ENCODE measurements at regions not wholly inside any gene's neighbourhood (a gene's known extent, or its start where the extent isn't known, plus 50 kb on each side); places are given as distances from the start of the nearest gene placed in this dataset.

DNA sequence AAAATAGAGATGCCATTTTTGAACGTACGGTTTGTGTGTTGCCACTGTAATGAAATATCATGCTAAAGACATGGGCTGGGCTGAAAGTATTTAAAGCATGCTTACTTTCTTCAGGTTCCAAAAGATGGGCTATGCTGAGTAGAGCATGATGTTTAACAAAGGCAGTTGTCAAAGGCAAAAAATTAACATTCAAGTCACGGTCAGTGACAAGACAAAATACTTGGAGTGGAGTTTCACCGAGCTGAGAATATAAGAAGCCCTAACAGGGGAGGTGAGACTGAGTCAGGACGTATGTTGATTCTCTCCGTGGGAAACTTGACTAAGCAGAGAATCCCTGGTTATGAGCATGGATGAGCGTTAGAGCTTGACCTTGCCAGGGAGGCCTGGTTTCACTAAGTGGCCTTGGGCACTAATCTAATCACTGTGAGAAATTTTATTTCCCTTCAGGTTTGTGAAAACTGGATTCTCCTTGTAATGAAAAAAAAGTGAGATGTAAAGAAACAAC, 218.2 kb upstream of the ADAMTS9 start:
- no peak for TF ChIP-seq EZH2phosphoT487 (IDR thresholded peaks at IDR 0.05; ENCODE audit: borderline replicate concordance)
- TF ChIP-seq CBX3 (IDR thresholded peaks at IDR 0.05; ENCODE audit: low read depth) = no peak
- no peak for TF ChIP-seq TCF7L2 (IDR thresholded peaks at IDR 0.05; ENCODE audit: borderline replicate concordance, extremely low read depth, insufficient read depth, insufficient read length)
- TF ChIP-seq, protein P1, sequence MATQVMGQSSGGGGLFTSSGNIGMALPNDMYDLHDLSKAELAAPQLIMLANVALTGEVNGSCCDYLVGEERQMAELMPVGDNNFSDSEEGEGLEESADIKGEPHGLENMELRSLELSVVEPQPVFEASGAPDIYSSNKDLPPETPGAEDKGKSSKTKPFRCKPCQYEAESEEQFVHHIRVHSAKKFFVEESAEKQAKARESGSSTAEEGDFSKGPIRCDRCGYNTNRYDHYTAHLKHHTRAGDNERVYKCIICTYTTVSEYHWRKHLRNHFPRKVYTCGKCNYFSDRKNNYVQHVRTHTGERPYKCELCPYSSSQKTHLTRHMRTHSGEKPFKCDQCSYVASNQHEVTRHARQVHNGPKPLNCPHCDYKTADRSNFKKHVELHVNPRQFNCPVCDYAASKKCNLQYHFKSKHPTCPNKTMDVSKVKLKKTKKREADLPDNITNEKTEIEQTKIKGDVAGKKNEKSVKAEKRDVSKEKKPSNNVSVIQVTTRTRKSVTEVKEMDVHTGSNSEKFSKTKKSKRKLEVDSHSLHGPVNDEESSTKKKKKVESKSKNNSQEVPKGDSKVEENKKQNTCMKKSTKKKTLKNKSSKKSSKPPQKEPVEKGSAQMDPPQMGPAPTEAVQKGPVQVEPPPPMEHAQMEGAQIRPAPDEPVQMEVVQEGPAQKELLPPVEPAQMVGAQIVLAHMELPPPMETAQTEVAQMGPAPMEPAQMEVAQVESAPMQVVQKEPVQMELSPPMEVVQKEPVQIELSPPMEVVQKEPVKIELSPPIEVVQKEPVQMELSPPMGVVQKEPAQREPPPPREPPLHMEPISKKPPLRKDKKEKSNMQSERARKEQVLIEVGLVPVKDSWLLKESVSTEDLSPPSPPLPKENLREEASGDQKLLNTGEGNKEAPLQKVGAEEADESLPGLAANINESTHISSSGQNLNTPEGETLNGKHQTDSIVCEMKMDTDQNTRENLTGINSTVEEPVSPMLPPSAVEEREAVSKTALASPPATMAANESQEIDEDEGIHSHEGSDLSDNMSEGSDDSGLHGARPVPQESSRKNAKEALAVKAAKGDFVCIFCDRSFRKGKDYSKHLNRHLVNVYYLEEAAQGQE (IDR thresholded peaks at IDR 0.05; ENCODE audit: low read depth) = no peak
- no peak for TF ChIP-seq SIN3A (IDR thresholded peaks at IDR 0.05; ENCODE audit: low read depth)
- TF ChIP-seq ELF1 (IDR thresholded peaks at IDR 0.05; ENCODE audit: borderline replicate concordance, low read depth) = no peak
- TF ChIP-seq EZH2 (IDR thresholded peaks at IDR 0.05) = no peak
- TF ChIP-seq ZFX (IDR thresholded peaks at IDR 0.05) = no peak
- no peak for TF ChIP-seq EGR1 (IDR thresholded peaks at IDR 0.05; ENCODE audit: low read depth)
- no peak for TF ChIP-seq ZBTB33 (IDR thresholded peaks at IDR 0.05; ENCODE audit: extremely low read depth, insufficient replicate concordance, low read length)
- no peak for TF ChIP-seq POLR2A (IDR thresholded peaks at IDR 0.05; ENCODE audit: borderline replicate concordance, extremely low read depth, insufficient read depth, insufficient read length)
- TF ChIP-seq SP1 (IDR thresholded peaks at IDR 0.05; ENCODE audit: low read depth) = no peak
- no peak for TF ChIP-seq YY1 (IDR thresholded peaks at IDR 0.05; ENCODE audit: extremely low read depth, insufficient replicate concordance, low read depth, low read length)
- TF ChIP-seq, protein P2, sequence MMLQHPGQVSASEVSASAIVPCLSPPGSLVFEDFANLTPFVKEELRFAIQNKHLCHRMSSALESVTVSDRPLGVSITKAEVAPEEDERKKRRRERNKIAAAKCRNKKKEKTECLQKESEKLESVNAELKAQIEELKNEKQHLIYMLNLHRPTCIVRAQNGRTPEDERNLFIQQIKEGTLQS (IDR thresholded peaks at IDR 0.05) = no peak
- TF ChIP-seq SRF (IDR thresholded peaks at IDR 0.05; ENCODE audit: low read depth) = no peak
- TF ChIP-seq, protein P3, sequence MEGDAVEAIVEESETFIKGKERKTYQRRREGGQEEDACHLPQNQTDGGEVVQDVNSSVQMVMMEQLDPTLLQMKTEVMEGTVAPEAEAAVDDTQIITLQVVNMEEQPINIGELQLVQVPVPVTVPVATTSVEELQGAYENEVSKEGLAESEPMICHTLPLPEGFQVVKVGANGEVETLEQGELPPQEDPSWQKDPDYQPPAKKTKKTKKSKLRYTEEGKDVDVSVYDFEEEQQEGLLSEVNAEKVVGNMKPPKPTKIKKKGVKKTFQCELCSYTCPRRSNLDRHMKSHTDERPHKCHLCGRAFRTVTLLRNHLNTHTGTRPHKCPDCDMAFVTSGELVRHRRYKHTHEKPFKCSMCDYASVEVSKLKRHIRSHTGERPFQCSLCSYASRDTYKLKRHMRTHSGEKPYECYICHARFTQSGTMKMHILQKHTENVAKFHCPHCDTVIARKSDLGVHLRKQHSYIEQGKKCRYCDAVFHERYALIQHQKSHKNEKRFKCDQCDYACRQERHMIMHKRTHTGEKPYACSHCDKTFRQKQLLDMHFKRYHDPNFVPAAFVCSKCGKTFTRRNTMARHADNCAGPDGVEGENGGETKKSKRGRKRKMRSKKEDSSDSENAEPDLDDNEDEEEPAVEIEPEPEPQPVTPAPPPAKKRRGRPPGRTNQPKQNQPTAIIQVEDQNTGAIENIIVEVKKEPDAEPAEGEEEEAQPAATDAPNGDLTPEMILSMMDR (IDR thresholded peaks at IDR 0.05 in 2 of 3, conservative IDR thresholded peaks at IDR 0.05 in 1 of 3; ENCODE audit: borderline replicate concordance in 1 of 3, insufficient read depth in 1 of 3, low read depth in 2 of 3, low read length in 2 of 3) = no peak
- TF ChIP-seq POLR2AphosphoS5 (IDR thresholded peaks at IDR 0.05; ENCODE audit: low read depth, low read length) = no peak
- TF ChIP-seq, protein P4, sequence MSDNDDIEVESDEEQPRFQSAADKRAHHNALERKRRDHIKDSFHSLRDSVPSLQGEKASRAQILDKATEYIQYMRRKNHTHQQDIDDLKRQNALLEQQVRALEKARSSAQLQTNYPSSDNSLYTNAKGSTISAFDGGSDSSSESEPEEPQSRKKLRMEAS (IDR thresholded peaks at IDR 0.05) = no peak
- no peak for TF ChIP-seq FOSL1 (IDR thresholded peaks at IDR 0.05; ENCODE audit: low read depth)
- Histone ChIP-seq H3K9ac (ENCODE audit: low read length) (no peak overlapping the region), H3K9me2 (ENCODE audit: insufficient read depth) (no peaks in the 10 kb centered on the region), H3K27ac (ENCODE audit: low read depth, low read length) (no peak overlapping the region), H3K4me1 (ENCODE audit: control insufficient read depth in 1 of 2, insufficient read depth in 2 of 2, low read length in 2 of 2) (no peaks in the 10 kb centered on the region), H3K4me2 (ENCODE audit: low read length) (no peak overlapping the region), H2AFZ (ENCODE audit: low read depth, low read length, poor library complexity, severe bottlenecking) (no peak overlapping the region), H3K27me3 (ENCODE audit: insufficient read depth, low read length) (peaks cover 3% of the 10 kb centered on the region; the same call in 1 of the 2 replicates), H4K20me1 (ENCODE audit: insufficient read depth) (no peaks in the 10 kb centered on the region), H3K79me2 (ENCODE audit: insufficient read depth, low read length) (no peaks in the 10 kb centered on the region), H3K4me3 (replicated peaks in 1 of 2; ENCODE audit: low read depth in 1 of 2, low read length in 2 of 2) (no peak overlapping the region), H3K36me3 (ENCODE audit: control insufficient read depth in 1 of 2, insufficient read depth in 2 of 2, low read length in 2 of 2) (no peaks in the 10 kb centered on the region), H3K9me3 (ENCODE audit: control insufficient read depth in 1 of 2, insufficient read depth in 1 of 2, low read depth in 1 of 2, low read length in 2 of 2) (no peaks in the 10 kb centered on the region)
- intact Hi-C loops (cut with micrococcal nuclease) = no loop called here
- ATAC-seq = no peak
- ChIA-PET RAD21 (ENCODE audit: low non-redundant PET in 1 of 2, low total read pairs in 2 of 2, uncharacterized antibody in 2 of 2, unreplicated experiment in 2 of 2) (no interaction called here), POLR2A (no interaction called here), CTCF (no interaction called here)
- DNase-seq (ENCODE audit: low read depth, low spot score) = no peak
- BruUV-seq (replicated peaks) = no TSS peak
